ENCODE measurements at regions not wholly inside any gene's neighbourhood (a gene's known extent, or its start where the extent isn't known, plus 50 kb on each side); places are given as distances from the start of the nearest gene placed in this dataset.

GRCh38 chr11:11779975-11780374 is 61.8 kb upstream of the USP47 start:
- H2AFZ ChIP-seq = no peak overlapping the region
- DNase-seq (ENCODE audit: low spot score) (no peak), ATAC-seq (no peak)
- no peak overlapping the region for H3K4me3 Mint-ChIP-seq
- H3K9me2 ChIP-seq (ENCODE audit: insufficient read depth) = peaks cover 7% of the 10 kb centered on the region
- no peaks in the 10 kb centered on the region for H3K79me2 ChIP-seq (replicated peaks; ENCODE audit: insufficient read depth)
- TF ChIP-seq STAT1 (IDR thresholded peaks at IDR 0.05; ENCODE audit: unreplicated experiment) (no peak), ZNF462 (CRISPR knock-in tag; IDR thresholded peaks at IDR 0.05) (no peak), CREB1 (CRISPR knock-in tag; IDR thresholded peaks at IDR 0.05; ENCODE audit: low read depth) (no peak), REST (IDR thresholded peaks at IDR 0.05; ENCODE audit: unreplicated experiment) (no peak), ZNF331 (CRISPR knock-in tag; IDR thresholded peaks at IDR 0.05; ENCODE audit: low read depth) (no peak), JUNB (IDR thresholded peaks at IDR 0.05; ENCODE audit: unreplicated experiment) (no peak), ZNF114 (CRISPR knock-in tag; IDR thresholded peaks at IDR 0.05) (no peak), CTCF (conservative IDR thresholded peaks at IDR 0.05; ENCODE audit: low read depth in 2 of 2) (no peak), ETS1 (IDR thresholded peaks at IDR 0.05) (no peak), EZH2phosphoT487 (IDR thresholded peaks at IDR 0.05; ENCODE audit: unreplicated experiment) (no peak), POLR2AphosphoS5 (IDR thresholded peaks at IDR 0.05; ENCODE audit: low read depth) (no peak), EZH2 (IDR thresholded peaks at IDR 0.05; ENCODE audit: low read depth, unreplicated experiment) (no peak), NANOG (IDR thresholded peaks at IDR 0.05; ENCODE audit: borderline replicate concordance) (no peak)
- no peaks in the 10 kb centered on the region for H3K27me3 ChIP-seq (ENCODE audit: insufficient read depth)
- H3K4me1 ChIP-seq (ENCODE audit: insufficient read depth) = no peaks in the 10 kb centered on the region
- H3K27ac Mint-ChIP-seq = no peak overlapping the region
- no peak overlapping the region for H3K27ac ChIP-seq (ENCODE audit: low read depth)
- no peaks in the 10 kb centered on the region for H4K20me1 ChIP-seq (replicated peaks; ENCODE audit: insufficient read depth)
- H3K4me1 Mint-ChIP-seq = peaks cover 4% of the 10 kb centered on the region; the same call in 2 of the 3 replicates
- no peak overlapping the region for H3K4me2 ChIP-seq
- peaks cover 11% of the 10 kb centered on the region for H3K27me3 Mint-ChIP-seq (ENCODE audit: insufficient read depth, low read depth, poor library complexity)
- H3K9me3 Mint-ChIP-seq = peaks cover 2% of the 10 kb centered on the region; the same call in 2 of the 3 replicates
- no peaks in the 10 kb centered on the region for H3K36me3 Mint-ChIP-seq (ENCODE audit: low read depth)
- no peaks in the 10 kb centered on the region for H3F3A ChIP-seq (replicated peaks; ENCODE audit: low read depth)
- H3K36me3 ChIP-seq (ENCODE audit: insufficient read depth) = no peaks in the 10 kb centered on the region
- no peak overlapping the region for H3K4me3 ChIP-seq
